ENCODE measurements at regions not wholly inside any gene's neighbourhood (a gene's known extent, or its start where the extent isn't known, plus 50 kb on each side); places are given as distances from the start of the nearest gene placed in this dataset.

- no peak for TF ChIP-seq CTCF (IDR thresholded peaks at IDR 0.05)
- TF ChIP-seq POLR2A (IDR thresholded peaks at IDR 0.05; ENCODE audit: low read depth): no peak
Measured at GRCh38 chr11:69383372-69384250, 89.7 kb downstream of the MYEOV start.

All from esophagus muscularis mucosa (tissue), 3 donors.